Glomerular visceral epithelial cell (primary cell): ENCODE measurements at regions not wholly inside any gene's neighbourhood (a gene's known extent, or its start where the extent isn't known, plus 50 kb on each side); places are given as distances from the start of the nearest gene placed in this dataset.

Source experiments
- DNase-seq: peaks from one replicate; pipeline ENCODE4 v3.0.0-alpha.2; 2016; ENCODE audit errors: extremely low spot score

DNA sequence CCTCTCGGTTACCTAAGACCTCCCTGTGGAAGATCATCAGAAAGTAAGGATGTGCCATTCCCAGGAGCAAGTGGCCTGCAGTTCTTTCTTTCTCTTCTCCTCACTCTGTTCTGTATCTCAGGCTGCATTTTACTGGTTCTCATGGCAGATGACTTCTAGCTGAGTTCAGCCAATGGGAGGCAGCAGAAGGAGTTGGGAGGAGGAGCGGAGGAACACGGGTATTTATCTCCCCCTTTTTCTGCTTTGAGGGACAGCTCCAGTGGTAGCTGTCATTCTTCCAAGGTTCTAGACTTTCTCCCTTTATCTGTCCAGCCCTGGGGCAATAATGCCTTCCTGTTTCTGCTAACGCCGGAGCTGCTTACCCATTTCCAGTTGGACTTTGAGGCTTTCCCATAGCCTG lies 339.9 kb downstream of the NR2F2 start:
- DNase-seq = no peak

DNA sequence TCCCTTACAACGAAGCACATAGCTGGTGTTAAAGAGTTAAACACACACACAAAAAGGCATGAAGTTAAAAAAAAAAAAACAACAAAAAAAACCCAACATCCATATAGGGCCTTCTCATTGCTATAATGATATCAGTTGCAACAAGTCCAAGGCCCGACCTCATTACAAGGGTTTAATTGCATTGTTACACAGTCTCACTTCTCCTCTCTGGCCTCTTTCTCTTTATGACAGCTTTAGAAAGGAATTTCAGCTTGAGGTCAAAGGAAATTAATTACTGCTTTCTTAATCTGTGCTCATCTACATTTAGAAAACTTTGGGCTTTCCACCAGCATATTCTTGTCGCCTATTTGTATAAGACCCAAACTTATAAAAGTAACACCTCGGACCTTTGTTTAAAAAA lies 342.1 kb downstream of the NR2F2 start:
- DNase-seq = no peak

DNA sequence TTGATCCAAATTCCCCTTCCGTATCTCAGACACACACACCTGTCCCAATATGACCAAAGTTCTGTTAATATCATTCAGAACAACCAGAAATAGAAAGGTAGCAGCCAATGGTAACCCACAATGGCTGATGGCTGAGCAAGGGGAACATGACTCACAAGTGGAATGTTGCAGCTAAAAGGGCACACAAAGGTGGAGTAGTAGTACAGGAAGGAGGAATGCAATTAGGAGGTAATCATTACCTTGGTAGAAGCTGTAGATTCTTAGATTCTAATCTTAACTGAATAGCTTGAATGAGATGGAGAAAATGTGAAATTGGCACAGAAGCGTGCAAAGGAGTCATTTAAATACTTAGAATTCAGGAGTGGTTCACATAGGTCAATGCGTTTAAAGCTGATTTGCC lies 347.9 kb downstream of the NR2F2 start:
- no peak for DNase-seq

DNA sequence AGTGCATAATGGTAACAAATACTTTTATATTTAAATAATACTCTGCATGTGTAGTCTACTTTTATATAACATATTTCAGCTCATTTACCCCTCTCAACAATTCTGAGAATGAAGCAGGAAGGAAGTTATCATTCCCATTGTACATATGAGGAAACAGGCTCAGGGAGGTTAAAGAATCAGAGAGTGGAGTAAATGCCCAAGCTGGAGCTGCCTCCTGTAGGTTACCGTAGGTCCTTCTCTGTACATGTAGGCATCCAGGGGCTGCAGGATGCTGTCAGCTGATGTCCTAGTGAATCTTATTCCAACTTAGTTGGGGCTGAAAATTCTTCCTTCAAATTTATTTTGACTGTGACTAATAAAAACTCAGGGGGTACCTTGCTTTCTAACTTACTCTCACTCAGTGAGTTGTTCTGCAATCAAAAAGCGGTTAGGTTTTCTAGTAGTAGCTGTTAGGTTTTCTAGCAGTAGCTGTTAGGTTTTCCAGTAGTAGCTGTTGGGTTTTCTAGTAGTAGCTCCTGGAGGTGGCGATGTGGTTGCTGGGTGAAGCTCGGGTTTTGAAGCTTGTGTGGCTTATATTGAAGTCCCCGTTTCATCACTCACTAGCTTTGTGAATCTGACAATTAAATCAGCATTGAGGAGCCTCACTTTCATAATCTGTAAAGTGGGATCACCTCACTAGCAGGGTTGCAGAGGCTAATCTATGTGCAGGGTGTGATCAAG lies 357.0 kb downstream of the NR2F2 start:
- no peak for DNase-seq

DNA sequence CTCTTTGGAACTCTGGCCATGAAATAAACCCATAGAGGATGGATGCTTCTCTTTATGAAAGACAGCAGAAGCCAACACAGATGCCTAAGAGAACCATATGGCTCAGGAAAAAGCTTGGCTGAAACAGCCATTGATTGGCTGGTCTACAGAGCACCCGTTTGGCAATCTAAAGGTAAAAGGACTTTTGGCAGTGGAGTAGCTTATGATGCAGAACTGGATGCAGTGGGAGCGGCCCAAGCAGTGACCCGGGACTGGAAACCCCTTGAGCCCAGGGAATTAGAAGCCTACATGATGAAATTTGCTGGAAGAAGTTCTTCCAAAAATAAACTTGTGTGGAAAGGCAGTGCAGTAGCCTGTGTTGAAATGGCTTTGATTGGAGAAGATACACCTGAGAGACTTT lies 360.2 kb downstream of the NR2F2 start:
- DNase-seq = no peak

DNA sequence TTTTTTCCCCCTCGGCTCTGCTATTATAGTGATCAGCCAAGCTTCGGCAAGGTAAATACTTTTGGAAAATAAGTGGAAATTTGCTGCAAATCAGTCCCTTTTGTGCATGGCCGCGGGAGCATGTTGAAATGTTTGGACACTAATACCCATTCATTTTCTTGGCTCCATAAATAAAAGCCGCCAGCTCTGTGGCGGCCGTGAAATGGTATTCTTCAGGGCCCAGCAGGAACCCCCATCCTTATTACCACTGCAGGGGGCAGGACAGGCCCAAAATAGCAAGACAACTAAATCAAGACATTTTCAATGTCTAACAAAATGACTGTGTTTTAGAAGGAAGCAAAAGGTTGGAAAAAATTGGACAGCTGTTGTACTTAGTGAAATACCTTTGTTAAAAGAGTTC lies 362.3 kb downstream of the NR2F2 start:
- DNase-seq = no peak

DNA sequence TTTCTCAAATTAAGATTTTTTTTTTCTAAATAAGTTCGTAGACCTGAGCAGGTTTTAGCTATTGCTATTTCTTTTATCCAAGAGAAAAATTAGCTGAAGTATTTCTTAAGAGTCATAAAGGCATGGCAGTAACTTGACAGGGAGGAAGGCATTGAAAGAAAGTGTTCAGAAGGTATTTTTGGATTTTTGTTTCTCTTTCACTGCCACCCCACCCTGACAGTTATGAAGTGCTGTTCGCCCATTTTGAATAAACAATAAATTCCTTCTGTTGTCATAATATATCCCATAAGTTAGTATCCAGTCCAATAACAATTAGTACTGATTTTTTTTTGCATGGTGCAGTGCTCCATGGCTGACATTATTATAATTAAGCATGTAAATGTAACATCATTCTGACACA lies 363.0 kb downstream of the NR2F2 start:
- no peak for DNase-seq

DNA sequence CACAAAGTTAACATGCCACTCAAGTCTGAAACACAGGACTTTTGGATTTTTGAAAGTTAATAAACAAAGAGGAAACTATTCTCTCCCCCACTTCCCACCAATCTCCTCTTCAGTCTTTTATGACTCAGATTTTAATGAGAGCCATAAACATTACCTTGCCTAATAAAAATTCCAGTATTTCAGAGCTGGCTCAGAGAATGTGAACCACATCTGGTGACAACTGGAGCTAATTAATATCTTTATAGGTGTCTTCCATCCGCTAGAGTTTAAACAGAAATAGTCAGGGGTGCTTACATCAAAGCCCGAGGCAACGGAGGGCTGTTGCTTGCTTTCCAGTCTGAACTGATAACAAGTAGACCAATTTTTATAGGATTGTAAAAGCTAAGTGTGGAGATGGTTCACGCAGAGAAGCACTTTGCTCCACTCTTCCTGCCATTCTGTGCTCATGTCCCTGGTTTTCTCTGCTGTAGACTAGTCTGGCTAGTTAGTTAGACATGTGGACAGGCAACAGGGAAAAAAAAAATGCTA lies 363.6 kb downstream of the NR2F2 start:
- peak; percentile 5 for DNase-seq

DNA sequence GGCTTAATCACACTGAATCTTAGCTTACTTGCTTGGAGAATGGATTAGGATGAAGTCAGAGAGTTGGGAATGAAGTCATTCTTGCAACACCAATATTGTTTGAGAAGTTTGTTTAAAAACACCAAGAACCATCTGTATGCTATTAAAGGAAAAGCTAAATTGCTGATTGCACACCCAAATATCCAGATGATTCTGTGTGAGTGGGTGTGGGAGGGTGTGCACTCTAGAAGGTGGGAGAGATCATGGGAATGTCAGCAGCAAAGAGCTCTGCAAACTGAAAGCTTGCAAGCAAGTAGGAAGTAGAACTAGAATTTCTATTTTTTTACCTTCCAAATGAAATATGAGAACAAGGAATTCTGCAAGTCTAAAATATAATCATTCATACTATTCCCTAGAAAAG lies 364.9 kb downstream of the NR2F2 start:
- no peak for DNase-seq

DNA sequence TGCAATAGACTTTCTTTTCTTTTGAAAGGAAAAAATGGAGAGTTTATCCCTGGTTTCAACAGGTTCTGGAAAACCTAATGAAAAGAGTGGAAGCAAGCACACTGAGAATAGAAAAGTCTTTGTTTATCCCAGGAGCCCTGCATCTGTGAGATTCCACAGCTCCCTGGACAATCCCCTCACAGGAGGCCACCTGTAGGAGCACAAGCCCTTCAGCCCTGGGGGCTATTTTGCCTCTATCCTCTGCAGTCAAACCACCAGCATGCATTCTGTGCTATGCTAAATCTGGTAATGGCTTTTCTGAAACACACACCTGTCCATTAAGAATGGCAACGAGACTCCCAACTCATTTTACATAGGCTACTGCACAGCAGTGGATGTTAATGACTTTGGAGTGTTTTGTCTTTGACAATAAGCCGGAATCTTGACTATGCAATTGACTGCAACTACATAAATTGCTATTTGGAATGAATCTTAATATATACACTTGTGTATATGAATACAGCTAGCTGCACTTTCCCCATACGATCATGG lies 369.4 kb downstream of the NR2F2 start:
- DNase-seq = no peak

DNA sequence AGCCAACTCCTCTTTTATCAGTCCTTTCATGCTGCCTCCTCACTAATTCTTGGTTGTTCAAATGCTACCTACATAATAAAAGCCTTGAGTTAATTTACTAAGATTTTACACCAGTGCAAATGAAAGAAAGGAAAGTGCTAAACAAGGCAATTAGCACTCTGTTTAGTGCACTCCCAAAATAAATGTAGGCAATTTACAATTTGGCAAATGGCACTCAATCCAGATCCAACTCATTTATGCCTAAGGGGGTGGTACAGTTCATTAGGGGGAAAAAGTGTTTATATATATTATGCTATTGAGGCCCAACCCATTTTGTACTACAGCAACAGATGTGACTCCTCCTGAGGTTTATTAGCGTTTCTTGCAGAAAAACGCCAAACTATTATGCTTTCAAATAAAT lies 370.1 kb downstream of the NR2F2 start:
- no peak for DNase-seq

DNA sequence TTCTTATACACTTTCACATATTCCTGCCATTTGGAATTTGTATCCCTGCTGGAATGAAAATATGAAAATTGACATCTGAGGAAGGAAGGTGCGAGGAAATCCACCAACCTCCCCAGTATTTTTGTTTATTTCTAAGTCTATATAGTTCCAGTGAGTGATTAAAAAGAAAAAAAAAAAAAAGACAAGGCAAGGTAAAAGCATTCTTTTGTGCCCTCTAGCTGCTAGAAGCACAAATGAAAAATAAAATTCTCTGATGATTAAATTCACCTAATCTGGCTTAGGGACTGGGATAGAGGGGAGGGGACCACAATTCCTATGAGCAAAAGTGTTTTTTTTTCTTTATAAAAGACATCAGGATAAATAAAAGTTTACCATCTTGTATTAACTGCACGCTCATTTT lies 370.9 kb downstream of the NR2F2 start:
- no peak for DNase-seq

DNA sequence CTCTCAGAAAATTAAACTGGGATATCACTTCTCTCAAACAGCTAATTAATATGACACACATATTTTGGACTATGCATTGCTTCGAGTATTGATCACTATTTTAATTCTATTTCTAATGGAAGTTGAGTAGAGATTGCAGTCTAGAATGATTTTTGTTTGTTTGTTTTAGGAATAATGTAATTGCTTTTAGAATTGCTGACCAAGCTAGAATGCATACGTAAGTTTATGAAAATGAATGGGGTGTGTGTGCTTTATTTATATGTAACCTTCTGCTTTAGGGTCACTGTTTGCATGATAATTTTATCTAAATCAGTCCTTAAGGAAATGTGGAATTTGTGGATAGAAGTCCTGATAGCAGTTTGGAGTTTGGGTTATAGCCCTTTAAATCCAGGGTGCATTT lies 371.4 kb downstream of the NR2F2 start:
- no peak for DNase-seq

DNA sequence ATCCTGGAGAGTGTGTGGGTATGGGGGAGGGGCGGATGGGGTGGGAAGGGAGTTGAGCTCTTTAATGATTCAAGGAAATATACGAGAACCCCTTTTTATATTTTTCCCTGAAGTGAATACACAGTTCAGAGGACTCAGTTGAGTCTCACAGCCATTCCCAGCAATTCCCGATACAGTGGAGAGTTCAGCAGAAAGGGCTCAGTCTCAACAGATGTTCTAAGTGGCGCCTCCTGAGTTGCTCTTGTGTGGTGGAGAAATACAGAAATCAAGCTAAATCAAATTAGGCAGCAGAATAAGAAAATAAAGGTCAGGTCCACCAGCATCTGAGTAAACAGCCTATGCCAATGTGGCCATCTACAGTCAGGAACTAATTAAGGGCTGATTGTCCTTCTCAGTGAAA lies 372.1 kb downstream of the NR2F2 start:
- DNase-seq = no peak

DNA sequence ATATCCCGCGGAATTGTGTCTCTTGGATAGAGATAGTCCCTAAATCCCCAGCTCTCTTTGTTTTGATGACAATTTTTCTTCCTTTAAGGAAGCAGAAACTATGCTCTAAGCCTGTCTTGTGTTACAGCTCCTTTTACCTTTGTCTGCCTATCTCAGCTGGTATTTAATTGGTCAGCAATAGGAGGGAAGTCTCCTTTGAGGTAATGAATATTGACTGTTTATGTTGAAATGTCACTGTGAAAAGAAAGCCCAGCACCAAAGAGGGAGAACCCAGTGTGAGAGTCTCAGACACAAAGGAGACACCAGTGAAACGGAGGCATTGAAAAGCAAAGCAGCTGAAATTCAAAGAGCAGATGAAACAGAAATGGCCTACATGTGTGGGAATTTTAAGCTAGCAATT lies 372.6 kb downstream of the NR2F2 start:
- DNase-seq = no peak

DNA sequence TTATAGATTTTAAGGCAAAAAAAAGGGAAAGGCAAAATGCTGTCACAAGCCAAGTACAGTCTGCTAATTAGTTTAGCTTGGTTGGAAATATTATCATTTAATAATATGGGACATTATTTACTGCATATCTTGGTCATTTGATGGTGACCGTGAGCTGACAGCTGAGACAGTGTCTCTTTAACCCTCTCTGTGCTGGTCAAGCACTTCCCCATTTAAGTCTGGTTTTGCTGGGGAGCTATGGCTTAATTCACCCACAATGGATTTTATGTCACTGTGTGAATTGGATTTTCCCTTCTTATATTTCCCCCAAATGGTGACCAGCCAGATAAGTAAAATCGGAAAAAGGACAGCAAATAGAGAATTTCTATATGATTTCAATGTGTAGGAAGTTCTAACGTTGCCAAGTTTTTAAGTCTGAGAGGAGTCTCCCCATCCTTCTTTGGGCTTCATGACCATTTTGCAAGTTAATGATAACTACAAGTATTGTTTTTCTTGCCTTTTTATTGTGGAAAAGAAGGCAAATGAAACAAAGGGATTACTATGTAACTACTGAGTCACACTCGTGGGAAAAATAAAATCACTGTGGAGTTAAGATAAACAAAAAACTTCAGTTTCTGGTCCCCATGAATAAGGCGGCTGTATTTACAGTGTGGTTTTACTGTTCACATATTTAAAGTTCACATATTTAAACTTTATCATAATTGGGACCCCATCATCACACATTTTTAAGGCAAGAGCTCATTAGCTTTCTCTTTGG lies 373.5 kb downstream of the NR2F2 start:
- DNase-seq = peak; percentile 4

DNA sequence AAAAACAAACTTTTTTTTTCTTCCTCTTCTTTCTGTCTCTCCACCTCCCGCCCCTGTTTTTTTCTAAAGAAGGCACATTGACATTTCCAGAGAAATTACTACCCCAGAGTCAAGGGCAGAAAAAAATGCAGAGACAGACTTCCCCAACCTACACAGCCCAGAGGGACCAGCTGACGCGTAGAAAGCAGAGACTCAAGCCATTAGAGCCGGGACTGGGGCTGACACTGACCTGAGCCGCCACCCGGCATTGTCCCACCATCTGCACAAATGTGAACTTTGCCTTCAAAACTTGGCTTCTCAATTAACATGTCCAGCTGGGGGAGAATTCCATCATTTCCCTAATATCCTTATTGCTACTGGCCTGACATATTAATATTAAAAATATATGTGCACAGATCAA lies 385.6 kb downstream of the NR2F2 start:
- DNase-seq = no peak

DNA sequence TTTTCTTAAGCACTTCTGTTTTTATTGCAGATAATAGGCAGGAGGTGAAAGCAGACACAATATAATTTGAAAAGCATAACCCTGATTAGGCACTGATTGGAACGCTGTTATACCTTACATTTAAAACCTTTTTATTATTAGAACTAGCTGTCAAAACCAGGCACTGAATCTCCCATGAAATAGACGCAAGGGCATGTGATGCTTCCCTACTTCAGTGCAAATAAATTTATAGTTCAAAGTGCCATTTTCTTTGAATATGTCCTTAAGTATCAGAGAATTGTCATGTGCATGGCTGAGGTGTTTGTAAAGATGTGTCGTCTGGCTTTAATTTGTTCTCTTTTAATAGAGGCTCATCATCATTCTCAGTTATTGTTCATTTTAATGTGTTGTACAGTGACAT lies 386.0 kb downstream of the NR2F2 start:
- DNase-seq = no peak

DNA sequence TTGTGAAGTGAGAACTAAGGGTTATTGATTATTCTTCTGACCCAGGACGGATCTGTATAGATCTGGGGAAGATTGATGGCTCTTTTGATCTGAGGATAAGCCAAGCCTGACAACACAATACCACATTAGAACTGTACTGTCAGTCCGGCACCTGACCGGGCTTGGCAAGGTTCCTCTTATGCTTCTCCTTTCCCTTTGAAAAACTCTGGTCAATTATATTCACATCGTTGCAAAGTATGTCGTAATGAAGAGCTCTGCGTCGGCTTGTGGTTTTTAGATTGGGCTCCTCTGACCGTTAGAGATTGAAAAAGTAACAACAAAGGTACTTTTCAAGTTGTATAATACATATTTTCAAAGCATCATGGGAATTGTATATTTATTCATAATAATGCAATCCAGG lies 389.8 kb downstream of the NR2F2 start:
- DNase-seq = no peak

DNA sequence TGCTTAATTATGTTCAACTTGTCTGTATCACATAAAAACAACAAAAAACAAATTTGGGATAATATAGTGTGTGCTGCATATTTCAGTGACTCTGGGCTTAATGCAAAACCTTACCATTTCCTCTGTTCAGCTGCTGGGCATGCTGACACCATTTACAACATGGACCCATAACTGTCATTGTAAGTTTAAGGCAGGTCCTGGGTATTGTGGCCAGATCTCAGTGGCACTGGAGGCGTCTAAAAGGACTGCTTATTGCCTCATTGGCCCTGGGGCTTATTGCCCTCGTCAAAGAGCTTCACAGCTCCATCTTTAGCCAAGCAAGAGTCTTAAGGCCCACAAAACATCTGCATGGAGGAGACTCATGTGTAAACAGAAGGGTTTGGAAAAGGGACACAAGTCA lies 390.2 kb downstream of the NR2F2 start:
- no peak for DNase-seq

DNA sequence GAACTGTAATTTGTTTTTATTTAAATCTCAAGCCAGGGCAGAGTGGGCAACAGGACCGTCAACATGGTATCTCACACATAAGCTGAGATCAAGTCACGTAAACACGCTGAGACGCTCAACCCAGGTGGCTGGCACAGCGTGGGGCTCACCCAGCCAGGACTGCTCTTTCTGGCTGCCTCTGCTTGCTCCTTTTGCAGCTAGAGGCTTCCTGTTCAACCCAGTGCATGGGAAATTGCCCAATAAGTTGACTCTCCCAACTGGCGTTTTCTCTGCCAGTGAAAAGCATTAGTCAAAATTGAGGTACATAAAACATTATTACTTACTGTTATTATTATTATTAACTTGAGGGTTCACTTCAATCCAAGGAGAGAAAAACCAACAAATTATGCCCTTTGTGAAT lies 398.1 kb downstream of the NR2F2 start:
- no peak for DNase-seq

DNA sequence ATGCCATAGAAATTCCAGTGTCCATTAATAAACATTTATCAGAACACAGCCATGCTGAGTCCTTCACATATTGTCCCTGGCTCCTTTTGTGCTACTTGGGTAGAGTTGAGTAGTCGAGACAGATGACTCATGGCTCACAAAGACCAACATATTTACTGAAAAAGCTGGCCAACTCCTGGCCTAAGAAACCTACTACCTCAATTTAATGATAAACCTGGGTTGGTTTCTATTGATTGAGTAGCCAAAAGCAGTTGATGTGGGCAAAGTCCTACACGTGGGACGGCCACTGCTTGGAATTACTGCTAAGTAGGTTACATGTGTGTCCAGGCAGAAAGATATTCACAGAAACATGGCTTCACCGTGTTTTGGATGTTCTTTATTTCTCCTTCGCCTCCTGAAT lies 402.2 kb downstream of the NR2F2 start:
- no peak for DNase-seq

DNA sequence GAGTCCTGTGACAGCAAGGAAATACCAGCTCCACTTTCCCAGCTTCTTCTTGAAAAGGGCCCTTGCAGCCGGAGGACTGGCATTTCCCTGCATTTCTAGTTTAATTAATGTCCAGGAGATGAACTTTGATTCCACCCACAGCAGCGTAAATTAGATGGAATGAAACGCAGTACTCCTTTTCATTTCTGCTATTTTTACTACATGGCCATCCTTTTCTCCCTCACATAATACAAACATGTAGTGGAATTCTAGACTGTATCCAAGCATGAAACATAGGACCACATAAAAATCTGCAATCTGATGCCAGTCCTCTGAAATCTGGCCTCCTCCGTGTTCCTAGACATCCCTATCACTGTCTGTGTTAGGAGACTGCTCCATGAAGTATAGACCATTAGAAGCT lies 403.2 kb downstream of the NR2F2 start:
- DNase-seq = no peak
